ENCODE measurements at regions not wholly inside any gene's neighbourhood (a gene's known extent, or its start where the extent isn't known, plus 50 kb on each side); places are given as distances from the start of the nearest gene placed in this dataset.

GRCh38 chr13:75915066-75915465 lies 278.9 kb downstream of the LMO7 start:
- Histone ChIP-seq H3K4me1 (peaks cover 0 to 59% (median 56%) of the 10 kb centered on the region in 4 donors), H3K4me3 (no peak overlapping the region), H3K27me3 (no peaks in the 10 kb centered on the region), H3K36me3 (no peaks in the 10 kb centered on the region), H3K9me3 (no peaks in the 10 kb centered on the region), H3K27ac (replicated peaks in 1 of 4) (peak overlapping the region; percentile 73 to 79 (median 74))
- TF ChIP-seq CTCF (IDR thresholded peaks at IDR 0.05) (no peak), POLR2AphosphoS5 (IDR thresholded peaks at IDR 0.05) (no peak), EP300 (IDR thresholded peaks at IDR 0.05) (no peak), POLR2A (IDR thresholded peaks at IDR 0.05; ENCODE audit: low read depth) (no peak)
- intact Hi-C loops (cut with DNase I): loop anchor here (10.0 kb wide), 1 partner anchor 420 kb away; no protein-coding TSS in a partner anchor
- DNase-seq (ENCODE audit: extremely low spot score): no peak

GRCh38 chr13:75913925-75914324 lies 277.8 kb downstream of the LMO7 start:
- H3K27ac ChIP-seq (replicated peaks in 1 of 4): peak overlapping the region; percentile 73 to 79 (median 74)
- no peaks in the 10 kb centered on the region for H3K27me3 ChIP-seq
- H3K4me1 ChIP-seq: peaks cover 0 to 62% (median 60%) of the 10 kb centered on the region in 4 donors
- TF ChIP-seq POLR2AphosphoS5 (IDR thresholded peaks at IDR 0.05): no peak
- intact Hi-C loops (cut with DNase I): loop anchor here (10.0 kb wide), 1 partner anchor 421 kb away; no protein-coding TSS in a partner anchor
- no peak overlapping the region for H3K4me3 ChIP-seq
- H3K36me3 ChIP-seq: no peaks in the 10 kb centered on the region
- DNase-seq (ENCODE audit: extremely low spot score): no peak
- no peaks in the 10 kb centered on the region for H3K9me3 ChIP-seq
- WGBS: 38% methylated on average over 5 of the region's 5 CpGs

- intact Hi-C loops (cut with DNase I): loop anchor here (10.0 kb wide), 1 partner anchor 424 kb away; no protein-coding TSS in a partner anchor
- Histone ChIP-seq H3K4me1 (peaks cover 15 to 73% (median 70%) of the 10 kb centered on the region in 4 donors), H3K27ac (replicated peaks in 1 of 4) (peak overlapping the region; percentile 52 to 79 (median 65)), H3K36me3 (no peaks in the 10 kb centered on the region), H3K4me3 (no peak overlapping the region), H3K27me3 (no peaks in the 10 kb centered on the region), H3K9me3 (no peaks in the 10 kb centered on the region)
- DNase-seq (ENCODE audit: extremely low spot score): no peak
- 100% methylated on average over 1 of the region's 2 CpGs for WGBS
- TF ChIP-seq CTCF (IDR thresholded peaks at IDR 0.05) (no peak), EP300 (IDR thresholded peaks at IDR 0.05) (no peak), POLR2AphosphoS5 (IDR thresholded peaks at IDR 0.05) (no peak), POLR2A (IDR thresholded peaks at IDR 0.05; ENCODE audit: low read depth) (no peak)
Measured at GRCh38 chr13:75910591-75910990, 274.5 kb downstream of the LMO7 start.

Small RNA genes lying in the stretch of these regions (small RNA-seq; reads per million reads assigned to genes)
- 0 reads per million in 3 donors for gene RN7SL571P
